Effector CD8-positive, alpha-beta T cell (primary cell): ENCODE measurements at regions not wholly inside any gene's neighbourhood (a gene's known extent, or its start where the extent isn't known, plus 50 kb on each side); places are given as distances from the start of the nearest gene placed in this dataset.
A peak's percentile ranks its signal among the peaks of the same experiment; 100 is the strongest.

Source experiments
- DNase-seq: peaks from one replicate; lab custom pipeline; 2025; lab: John Stamatoyannopoulos, UW

DNA sequence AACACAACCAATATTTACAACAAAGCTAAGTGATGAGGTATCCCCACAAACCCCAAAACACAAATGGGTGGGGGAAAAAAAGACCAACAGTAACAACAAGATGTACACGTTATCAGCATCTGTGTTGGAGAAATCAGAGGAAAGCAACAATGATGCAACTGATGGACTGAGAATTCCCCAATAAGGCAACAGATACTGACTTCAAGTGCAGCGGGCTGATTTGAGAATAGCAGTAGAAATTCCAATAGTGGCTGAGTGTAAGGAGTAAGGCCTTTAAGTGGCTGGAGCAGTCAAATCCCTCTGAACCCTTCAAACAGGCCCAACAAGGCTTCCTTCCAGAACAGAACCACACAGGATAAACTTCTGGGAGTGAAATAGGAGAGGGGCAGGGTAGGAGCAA, 97.6 kb downstream of the TM2D1 start:
- no peak for DNase-seq

DNA sequence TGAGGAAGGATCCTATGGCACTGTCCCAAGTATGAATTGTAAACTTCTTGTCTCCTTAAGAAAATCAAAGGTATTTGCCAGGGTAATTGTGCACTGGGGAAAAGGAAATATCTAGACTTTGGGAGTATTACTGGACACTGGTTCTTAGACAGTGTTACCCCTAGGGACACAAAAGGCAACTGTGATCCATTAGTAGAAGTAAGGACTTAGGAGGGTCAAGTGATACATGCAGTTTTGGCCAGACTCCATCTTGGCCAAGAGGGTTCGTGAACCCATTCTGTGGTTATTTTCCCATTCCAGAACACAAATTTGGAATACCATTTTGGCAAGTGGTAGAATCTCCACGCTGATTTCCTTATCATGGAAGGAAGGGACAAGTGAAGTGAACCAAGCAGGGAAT, 98.1 kb downstream of the TM2D1 start:
- DNase-seq, result no peak

DNA sequence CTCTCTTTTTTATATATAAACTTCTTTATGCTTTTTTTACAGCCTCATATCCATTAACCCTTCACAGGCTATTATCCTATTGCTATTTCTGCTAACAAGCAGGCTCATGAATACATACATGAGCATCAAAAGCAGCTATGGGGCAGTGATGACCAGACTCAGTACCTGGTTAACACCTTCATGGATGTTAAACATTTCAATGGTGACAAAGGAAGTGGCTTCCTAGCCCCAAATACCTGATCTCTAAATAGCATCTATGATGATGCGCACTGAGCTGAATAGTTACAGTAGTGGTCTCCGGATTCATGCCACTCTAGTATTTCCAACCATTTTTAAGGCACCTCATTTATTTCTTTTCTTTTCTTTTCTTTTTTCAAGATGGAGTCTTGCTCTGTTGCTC, 101.1 kb downstream of the TM2D1 start:
- no peak for DNase-seq

DNA sequence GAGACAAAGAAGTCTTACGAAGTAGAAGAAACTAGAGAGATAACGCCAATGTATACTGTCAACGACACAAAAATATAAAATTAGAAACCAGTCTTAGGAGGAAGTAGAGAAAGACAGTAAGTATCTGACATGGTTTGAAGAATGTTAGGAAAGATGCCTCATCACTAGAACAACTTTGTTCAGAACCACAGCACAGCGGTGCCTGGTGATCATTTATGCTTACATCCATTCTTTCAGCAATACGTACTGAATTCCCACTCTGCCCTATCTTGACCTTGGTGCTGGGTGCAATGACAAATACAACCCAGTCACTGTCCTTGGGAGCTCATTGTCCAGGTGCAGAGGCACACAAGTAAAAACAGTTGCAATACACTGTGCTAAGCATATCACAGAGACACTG, 104.4 kb downstream of the TM2D1 start:
- no peak for DNase-seq

DNA sequence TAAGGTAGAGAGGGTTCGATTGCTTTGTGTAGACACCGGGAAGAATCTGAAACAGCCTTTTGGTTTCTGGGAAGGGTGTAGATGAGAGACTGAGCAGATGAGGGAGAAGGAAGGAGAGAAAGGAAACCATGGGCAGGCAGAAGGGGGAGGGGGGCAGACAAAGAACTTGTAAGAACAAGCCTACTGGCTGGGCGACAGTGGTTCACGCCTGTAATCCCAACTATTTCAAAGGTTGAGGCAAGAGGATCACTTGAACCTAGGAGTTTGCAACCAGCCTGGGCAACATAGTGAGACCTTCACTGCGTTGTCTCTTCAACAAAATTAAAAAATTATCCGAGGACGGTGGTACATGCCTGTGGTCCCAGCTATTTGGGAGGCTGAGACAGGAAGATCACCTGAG, 106.2 kb downstream of the TM2D1 start:
- DNase-seq, result no peak

DNA sequence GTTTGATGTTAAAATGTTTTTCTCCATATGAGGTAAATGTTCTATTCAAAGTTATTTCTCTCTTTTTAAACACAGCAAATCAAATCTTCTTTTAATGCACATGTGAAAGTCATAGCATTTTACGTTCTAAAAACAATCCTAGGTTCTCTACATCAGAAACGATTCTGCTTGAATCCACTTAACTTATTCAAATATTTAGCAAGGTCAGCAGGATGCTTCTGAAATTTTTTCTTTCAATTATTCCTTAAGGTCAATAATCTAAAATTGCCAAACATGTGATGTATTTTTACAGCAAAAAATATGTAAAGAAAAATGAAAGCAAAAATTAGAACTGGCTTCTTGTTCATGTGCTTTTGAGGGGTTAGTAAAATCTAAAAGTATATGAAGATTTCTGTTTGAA, 106.7 kb downstream of the TM2D1 start:
- no peak for DNase-seq

DNA sequence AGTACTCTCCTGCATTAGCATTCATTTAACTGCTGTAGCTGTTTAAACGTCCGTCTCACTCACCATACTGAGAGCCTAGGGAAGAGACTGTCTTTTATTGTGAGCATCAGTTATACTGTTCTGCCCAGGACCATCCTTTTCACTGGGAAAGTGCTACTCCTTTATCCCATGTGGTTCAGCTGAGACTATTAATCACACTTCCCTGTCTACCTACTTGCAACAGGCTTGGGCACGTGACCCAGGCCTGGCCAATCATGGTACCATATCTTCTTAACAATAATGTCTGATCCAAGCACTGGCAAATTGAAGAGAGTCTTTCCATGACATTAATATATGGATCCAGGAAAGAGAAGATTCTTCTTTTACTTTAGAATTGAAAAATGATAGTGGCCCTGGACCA, 108.1 kb downstream of the TM2D1 start:
- no peak for DNase-seq

DNA sequence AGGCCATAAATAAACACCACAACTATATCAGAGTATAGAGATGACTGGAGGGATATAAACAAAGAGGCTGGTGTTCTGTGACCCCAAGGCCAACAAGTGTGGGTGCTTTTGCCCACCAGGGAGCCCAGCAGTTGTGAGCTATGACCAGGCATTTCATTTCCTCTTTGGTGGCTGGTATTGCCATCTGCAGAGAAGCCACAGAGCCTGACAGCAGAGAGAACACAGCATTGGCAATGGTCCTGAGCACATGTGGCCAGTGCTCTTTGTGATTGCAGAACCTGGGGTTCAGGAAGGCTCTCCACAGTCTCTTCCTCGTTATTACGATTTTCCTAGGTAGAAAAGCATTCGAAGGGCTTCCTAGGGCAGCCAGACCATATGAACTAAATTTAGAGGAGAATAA, 112.3 kb downstream of the TM2D1 start:
- no peak for DNase-seq

DNA sequence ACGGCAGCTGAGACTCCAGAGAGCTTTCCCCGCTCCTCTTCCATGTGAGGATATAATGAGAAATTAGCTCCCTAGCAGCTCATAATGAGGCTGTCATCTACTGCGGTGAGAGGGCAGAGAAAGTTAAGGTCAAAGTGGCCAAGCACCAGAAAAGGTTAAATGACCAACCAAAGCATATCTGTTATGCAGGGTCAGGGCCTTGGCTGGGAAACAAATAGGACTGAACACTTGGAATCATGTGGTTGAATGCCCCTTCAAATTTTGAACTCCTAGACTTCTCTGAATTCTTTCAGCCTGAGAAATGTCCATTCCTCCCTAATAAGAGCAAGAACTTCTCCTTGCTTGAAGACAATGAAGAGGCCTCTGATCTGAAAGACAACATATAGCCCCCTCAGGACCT, 115.9 kb downstream of the TM2D1 start:
- no peak for DNase-seq

DNA sequence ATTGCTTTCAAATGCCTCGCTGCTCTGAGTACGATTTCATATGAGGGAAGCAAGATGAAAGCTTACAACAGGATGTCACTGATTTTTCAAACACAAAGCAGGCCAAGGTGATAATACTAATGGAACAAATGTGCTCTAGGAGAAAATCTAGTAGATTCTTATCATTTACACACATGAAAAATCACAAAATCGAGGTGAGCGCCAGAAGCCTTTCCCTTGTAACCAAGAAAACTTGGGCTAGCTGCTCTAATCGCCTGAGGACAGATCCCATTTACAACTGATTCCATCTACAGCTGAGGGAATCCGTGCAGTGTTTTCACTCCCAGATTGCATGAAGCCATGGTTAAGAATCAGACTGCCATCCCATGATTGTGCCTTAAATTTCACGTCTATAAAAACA, 117.5 kb downstream of the TM2D1 start:
- DNase-seq, result no peak

DNA sequence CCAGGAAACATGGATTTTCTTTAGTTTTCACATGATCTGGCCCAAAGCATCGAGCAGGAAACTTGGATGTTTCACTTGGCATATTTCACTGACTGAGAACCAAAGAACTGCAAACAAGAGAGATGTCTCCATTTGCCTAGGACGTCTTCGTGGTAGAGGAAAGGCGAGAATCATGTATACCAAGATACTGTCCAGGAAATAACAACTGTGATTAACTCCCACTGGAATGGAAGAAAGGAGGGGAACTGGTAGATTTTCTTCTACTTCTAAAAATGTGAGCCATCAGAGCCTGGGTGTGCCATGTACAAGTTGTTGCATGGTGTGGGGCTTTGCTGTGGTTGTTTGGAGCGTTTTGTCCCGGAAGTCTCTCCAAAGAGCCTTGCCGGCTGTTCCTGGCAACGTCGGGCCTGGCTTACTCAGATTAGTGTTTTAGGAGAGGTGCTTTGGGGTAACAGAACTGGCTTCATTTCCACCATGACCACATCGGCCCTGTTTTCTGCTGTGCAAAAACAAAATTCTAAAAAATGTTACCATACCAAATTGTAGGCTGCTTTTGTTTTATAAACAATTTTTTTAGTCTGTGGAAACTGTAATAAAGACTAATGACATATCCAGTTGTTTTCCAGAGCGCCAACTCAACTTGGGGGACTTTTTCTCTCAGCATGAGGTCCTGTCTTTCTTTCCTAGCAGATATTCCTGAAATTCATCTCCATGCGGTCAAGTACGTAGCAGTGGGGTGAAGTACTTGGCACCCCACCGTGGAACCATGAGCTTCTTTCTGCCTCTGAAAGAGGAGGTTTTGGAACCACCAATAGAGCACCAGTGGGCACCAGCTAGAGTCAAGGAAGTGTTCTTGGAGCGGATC, 118.3 kb downstream of the TM2D1 start:
- DNase-seq, result no peak

DNA sequence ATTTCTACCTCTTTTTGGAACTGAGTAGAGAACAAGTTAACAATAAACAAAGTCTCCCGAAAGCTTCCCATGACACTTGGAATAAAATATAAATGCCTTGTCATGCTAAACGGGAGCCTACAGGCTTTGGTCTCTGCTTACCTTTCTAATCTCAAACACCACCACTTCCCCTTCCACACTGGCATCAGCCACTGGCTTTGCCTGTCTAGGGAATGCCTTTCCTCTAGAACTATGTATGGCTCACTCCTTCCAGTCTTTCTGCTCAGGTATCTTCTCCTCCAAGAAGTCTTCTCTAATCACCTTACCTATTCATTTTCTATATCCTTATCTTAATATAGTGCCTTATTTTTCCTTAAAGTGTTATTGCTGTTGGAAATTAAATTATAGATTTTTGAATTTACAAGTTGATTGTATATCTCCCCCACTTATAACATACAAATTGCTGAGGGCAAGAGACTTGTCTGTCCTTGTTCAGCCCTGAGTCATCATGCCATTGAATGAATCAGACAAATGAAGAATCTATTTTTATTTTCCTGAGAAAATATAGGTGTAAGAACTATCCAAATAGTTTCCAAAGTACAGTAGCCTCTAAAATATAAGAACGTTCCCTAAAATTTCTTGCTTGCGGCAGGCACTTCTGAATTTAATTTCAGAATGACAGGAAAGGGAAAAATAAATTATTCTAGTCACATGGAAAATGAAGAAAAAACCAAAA, 119.2 kb downstream of the TM2D1 start:
- no peak for DNase-seq

DNA sequence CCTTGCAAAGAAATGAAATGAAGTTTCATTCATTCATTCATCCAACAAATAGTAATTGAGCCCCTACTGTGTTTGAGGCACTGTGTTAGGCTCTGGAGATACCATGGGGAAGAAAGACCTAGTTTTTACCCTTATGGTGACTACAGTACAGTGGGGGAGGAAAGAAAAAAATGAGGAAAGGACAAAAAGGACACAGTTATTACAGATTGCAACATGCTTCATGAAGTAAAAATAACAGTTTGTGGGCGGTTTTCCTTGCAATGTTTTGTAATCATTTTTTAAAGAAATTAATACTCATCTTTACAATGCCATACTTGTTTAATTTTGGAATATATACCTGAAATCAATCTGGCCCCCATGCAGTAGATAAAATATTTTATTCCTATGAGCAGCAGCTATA, 120.3 kb downstream of the TM2D1 start:
- DNase-seq, result no peak

DNA sequence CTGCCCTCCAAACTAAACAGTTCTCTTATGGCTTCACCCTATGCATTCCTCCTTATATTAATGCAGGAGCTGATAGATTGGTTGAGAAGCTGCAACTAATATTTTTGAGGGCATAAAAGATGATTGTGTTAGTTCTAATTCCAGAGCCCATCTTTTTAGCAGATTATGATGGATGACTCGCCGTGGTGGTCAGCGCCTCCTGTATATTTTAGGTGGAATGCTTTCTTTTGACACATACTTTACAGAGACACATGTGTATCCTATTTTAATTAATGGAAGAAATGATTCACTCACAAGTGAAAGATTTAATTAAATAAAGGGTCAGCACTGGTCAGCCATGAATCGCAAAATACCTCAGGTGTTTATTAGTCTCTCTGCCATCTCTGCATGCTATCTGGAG, 120.7 kb downstream of the TM2D1 start:
- no peak for DNase-seq

DNA sequence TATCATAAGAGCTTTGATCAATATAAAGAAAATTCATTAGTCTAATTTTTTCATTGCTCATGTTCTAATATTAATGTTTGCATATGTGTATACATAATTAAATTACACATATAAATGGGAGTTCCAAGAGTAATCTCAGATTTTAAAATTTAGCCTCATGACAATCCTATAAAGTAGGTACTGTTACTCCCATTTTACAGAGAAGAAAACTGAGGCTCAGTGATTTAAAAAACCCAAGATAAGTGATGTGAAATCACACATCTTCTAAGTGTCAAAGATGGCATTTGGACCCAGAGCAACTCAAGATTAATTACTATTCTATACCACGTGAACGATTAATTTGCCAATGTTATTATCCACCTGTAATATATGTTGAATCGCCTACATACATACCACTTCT, 122.3 kb downstream of the TM2D1 start:
- DNase-seq, result no peak

DNA sequence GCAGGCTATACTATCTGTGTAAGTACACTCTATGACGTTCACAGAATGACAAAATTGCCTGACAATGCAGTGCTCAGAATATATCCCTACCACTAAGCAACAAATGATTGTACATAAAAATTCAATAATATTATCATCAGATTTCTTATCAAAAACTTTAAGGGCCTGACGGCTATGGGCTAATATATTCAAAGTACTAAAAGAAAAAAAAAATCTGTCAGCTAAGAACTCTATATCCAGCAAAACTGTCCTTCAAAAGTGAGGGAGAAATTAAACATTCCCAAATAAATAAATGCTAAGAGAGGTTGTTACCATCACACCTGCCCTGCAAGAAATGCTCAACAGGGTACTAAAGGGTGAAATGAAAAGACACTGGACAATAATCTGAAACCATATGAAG, 127.3 kb downstream of the TM2D1 start:
- no peak for DNase-seq

DNA sequence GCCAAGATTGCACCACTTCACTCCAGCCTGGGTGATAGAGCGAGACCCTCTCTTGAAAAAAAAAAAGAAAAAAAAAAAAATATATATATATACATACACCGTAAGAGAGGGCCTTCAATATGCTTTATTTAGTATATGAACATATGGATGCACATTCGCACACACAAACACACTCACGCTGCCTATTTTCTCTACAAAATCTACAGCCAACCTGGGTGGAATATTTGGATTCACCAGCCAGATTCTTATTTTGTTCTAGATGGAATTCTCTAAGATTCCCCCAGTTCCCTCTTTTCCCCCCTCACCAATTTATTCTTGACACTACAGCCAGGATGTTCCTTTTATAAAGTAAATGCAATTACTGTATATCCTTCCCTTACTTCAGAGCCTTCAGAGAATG, 131.6 kb downstream of the TM2D1 start:
- DNase-seq, result no peak

DNA sequence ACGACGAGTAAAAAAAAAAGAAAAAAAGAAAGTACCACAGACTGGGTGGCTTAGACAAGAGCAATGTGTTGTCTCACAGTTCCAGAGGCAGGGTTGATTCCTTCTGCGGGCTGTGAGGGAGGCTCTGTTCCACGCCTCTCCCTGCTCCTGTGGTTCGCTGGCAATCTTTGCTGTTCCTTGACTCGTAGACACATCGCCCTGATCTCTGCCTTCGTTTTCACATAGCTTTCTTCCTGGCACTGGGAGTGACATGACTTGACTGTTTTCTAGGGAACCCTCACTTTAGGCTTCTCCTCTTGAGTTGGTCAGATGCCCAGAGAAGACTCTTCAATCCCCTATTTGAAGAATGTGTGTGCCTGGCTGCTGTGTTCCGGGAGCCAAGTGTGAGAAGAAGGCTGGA, 133.6 kb downstream of the TM2D1 start:
- DNase-seq, result no peak

DNA sequence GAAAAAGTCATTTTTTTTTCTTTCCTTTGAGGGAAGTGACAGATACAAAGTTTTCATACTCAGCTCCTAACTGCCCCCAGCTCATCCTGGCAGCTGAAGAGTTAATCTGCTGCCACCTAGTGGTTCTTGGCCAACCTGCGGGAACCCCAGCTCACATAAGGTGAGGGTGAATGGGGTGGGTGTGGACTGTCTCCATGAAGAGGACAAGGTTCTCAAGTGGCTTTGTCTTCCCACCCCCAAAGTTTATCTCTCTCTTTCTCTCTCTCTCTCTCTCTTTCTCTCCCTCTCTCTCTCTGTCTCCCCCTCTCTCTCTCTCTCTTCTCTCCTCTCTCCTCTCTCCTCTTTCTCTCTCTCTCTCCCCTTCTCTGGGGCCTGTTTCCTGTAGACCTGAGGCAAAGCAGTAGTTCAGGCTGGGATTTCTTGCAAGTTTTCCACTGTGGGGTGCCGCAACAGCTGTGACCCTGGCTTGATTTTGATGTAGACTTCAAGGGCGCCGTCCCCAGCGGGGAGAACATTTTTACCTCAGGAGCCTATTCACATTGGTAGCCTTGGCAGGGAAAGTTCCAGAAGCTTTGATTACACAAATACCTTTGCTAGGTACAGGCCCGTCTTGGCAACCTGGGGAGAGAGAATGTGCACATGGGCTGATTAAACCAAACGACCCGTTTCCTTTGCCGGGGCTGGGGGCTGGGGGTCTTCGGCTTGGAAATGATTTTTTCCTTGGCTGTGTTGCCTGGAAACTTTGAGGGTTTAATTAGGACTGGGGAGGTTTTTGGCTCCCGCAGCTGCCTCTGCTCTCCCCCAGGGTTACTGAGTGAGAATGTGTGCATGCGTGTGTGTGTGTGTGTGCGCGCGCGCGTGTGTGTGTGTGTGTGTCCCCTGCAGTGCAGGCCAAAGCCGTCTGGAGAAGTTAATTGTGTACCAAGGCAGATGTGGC, 135.9 kb downstream of the TM2D1 start:
- DNase-seq, result peak; percentile 11

DNA sequence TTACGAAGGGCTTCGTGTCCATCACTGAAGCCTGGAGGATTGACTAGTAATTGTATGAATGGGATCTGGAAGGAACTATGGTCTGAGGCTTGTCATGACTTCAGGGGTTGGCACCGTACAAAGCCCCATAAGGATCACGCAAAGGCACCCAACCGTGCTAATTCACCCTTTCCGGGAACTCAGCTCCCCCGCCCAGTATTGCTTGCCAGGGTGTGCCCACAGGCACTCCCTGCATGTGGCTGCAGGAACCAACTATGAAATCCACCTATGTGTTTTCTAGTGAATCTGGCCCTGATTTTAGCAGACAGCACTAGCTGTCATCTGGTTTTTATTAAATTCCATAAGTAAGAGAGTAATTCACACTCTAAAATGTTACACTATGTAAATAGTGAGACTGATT, 139.2 kb downstream of the TM2D1 start:
- no peak for DNase-seq

DNA sequence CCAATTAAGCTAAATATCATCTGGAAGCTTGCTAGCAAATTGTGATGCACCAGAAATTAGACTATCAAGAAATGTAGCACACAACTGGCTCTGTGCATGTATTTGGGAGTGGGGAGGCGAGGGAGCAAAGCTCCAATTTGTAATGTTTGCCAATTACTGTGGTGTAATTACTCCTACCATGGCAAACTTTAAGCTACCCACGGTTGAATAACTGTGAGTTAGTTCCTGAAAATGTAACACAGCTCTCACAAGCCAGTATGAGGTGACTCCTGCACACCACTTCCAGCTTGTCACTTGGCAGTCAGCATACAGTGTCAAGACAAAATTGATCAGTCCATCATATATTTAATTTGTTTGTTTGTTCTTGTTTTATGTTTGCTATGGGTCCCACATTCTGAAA, 141.2 kb downstream of the TM2D1 start:
- no peak for DNase-seq

DNA sequence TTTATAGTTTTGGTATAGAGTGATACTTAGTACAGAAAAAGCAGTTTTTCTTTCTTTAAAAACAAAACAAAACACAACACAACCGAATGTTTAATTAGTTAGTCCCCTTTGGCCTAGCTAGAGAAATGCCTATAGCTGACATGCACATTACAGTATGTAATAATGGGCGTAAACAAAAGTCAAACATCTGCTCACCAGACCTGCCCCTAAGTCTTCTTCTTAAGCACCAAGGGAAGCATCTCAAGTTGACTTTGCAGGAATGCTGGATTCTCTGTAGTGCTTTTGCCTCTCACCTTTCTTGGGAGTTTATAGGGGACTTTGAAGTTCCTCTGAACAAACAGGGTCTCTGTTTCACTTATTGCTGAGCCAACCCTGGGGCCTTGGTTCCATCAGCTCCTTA, 143.7 kb downstream of the TM2D1 start:
- DNase-seq, result no peak

DNA sequence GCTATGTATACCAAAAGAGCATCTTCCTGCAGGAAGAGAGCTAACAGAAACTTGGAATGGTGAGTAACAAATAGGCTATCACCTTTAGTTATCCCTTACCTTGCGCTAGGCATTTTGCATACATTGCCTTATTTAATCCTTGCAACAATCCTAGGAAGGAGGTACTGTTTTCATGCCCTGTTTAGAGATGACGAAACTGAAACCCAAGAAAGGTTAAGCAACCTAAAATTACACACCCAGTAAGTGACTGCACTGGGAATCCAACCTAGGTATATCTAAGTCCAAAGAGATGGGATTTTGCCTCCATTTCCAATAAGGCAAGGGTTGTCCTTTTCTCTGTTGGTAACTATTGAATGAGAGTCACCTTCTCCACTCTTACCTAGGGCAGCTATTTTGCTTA, 144.5 kb downstream of the TM2D1 start:
- no peak for DNase-seq
